Breast epithelium (tissue), 4 donors: ENCODE measurements at regions not wholly inside any gene's neighbourhood (a gene's known extent, or its start where the extent isn't known, plus 50 kb on each side); places are given as distances from the start of the nearest gene placed in this dataset.

Experiments
- DNase-seq, 2 donors: peaks; one replicate each; pipeline ENCODE4 v3.0.0-alpha.2; 2019; ENCODE audit warnings: low spot score in 2 of 2
- H3K27ac ChIP-seq, 2 donors: fragments of 200-600 bp; sonication (generic) in 1 of 2; one replicate each; pipeline ENCODE4 v1.5.1; 2016 to 2019; ENCODE audit warnings: mild to moderate bottlenecking in 1 of 2
- H3K27me3 ChIP-seq, 2 donors: fragments of 200-600 bp; sonication (generic) in 1 of 2; one replicate each; pipeline versions ENCODE4 v1.5.1 to v1.6.0; 2017 to 2019; ENCODE audit warnings: control low read depth in 1 of 2, mild to moderate bottlenecking in 1 of 2
- H3K36me3 ChIP-seq: fragments of 200-600 bp; one replicate; pipeline ENCODE4 v1.5.1; 2019
- H3K4me1 ChIP-seq, 2 donors: fragments of 200-600 bp; sonication (generic); one replicate each; pipeline ENCODE4 v1.5.1; 2016 to 2019; ENCODE audit warnings: control low read depth in 1 of 2
- H3K4me3 ChIP-seq, 3 donors: fragments of 200-600 bp; sonication (generic); 1 replicate in 2 of 3; 2 replicates in 1 of 3; pipeline ENCODE4 v1.5.1; 2016 to 2019; ENCODE audit warnings: mild to moderate bottlenecking in 3 of 3, moderate library complexity in 2 of 3
- H3K9me3 ChIP-seq, 2 donors: fragments of 200-600 bp; sonication (generic) in 1 of 2; one replicate each; pipeline ENCODE4 v1.5.1; 2016 to 2019; ENCODE audit warnings: control low read depth in 1 of 2
- CTCF ChIP-seq, 3 donors: fragments of 450-650 bp; IDR thresholded peaks; one replicate each; pipeline ENCODE4 v1.5.1; 2016 to 2017; ENCODE audit warnings: antibody characterized with exemption in 3 of 3, mild to moderate bottlenecking in 3 of 3, moderate library complexity in 3 of 3
- POLR2A ChIP-seq: fragments of 450-650 bp; IDR thresholded peaks from one replicate; pipeline ENCODE4 v1.6.1; 2016; ENCODE audit warnings: antibody characterized with exemption, mild to moderate bottlenecking, moderate library complexity
- POLR2AphosphoS5 ChIP-seq, 3 donors: sonication (generic); formaldehyde crosslinking; IDR thresholded peaks; one replicate each; pipeline ENCODE4 v1.6.1; 2017; ENCODE audit warnings: antibody characterized with exemption in 3 of 3
- intact Hi-C: fragments of 100-400 bp; cut with DNase I; formaldehyde crosslinking; loops from one replicate; pipeline ENCODE4 v1.15.1; 2023; ENCODE audit warnings: low total_unique reads

- Histone ChIP-seq H3K4me1 (peaks cover 0 to 8% of the 10 kb centered on the region in 2 donors), H3K9me3 (no peaks in the 10 kb centered on the region), H3K36me3 (no peaks in the 10 kb centered on the region), H3K4me3 (peak overlapping the region in 2 of 3 donors; percentile 8 to 50), H3K27ac (peak overlapping the region; percentile 89 to 92), H3K27me3 (no peaks in the 10 kb centered on the region)
- no peak for TF ChIP-seq POLR2A
- no peak for TF ChIP-seq CTCF (IDR thresholded peaks at IDR 0.05)
- TF ChIP-seq POLR2AphosphoS5 (IDR thresholded peaks at IDR 0.05) = peak; percentile 75 to 90 (median 81)
- intact Hi-C loops = no loop called here
- peak in 1 of 2 donors; percentile 83 for DNase-seq
Measured at GRCh38 chr10:3482200-3482993, 302.6 kb downstream of the KLF6 start.

DNA sequence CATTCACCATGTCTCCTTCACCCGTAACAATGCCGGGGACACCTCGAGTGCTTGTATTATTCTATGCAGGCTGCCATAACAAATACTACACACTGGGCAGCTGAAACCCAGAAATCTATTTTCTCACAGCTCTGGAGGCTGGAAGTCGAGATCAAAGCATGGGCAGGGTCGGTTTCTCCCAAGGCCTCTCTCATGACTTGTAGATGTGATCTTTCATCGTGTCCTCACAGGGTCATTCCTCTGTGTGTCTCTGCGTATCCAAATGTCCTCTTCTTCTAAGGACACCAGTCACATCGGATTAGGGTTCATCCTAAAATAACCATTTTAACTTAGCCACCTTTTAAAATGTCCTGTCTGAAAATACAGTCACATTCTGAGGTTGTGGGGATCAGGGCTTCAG, 303.5 kb downstream of the KLF6 start:
- intact Hi-C loops = no loop called here

DNA sequence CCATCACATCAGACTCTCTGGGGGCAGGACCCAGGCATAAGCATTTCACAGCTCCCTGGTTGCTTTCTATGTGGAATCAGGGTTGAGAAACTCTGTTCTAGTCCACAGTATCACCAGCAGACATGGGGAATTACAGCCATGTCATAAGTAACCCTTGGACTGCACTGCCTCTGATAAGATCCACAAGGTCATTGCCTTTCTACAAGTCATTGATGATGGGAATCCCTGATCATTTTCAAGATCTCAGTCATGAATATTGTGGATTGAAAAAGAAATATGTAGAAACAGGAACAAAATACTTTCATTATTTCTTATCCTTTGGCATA, 304.1 kb downstream of the KLF6 start:
- intact Hi-C loops = no loop called here

More for the DNA sequence above, 303.5 kb downstream of the KLF6 start:
- TF ChIP-seq POLR2A (no peak), CTCF (IDR thresholded peaks at IDR 0.05) (no peak), POLR2AphosphoS5 (IDR thresholded peaks at IDR 0.05) (no peak)
- Histone ChIP-seq H3K9me3 (no peaks in the 10 kb centered on the region), H3K27me3 (no peaks in the 10 kb centered on the region), H3K27ac (peak overlapping the region; percentile 89 to 92), H3K4me1 (peaks cover 0 to 8% of the 10 kb centered on the region in 2 donors), H3K4me3 (no peak overlapping the region), H3K36me3 (no peaks in the 10 kb centered on the region)
- DNase-seq = no peak

DNA sequence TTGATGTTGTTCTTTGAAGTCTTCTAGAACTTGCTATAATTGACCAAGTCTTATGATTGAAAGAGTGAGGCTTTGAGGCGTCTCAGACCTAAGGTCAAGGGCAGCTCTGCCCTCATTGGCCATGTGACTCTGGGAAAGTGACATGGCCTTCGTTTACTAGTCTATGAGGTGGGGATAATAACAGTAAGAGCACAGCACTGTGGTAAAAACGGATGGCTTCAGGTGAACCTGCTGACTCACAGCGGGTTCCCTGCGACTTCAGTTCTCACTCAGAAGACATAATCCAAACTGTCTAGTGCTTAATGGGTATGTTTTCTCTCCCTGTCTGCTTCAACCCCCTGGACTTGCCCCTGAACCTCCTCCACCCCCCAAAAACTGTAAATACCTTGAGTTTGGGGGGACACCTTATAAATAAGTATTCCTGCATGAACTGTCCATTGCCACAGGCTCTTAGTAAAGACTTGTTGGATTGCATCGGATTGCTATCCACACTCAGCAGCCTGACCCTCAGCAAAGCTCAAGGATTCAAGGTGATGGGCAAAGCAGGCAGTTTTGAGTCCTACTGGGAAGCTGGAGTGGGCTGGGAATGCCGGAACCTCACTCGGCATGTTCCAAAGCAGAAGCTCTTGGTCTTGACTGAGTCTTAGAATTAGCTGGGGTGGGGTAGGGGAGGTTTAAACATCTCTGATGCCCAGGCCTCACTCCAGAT, 304.6 kb downstream of the KLF6 start:
- Histone ChIP-seq H3K27me3 (no peaks in the 10 kb centered on the region), H3K9me3 (no peaks in the 10 kb centered on the region), H3K27ac (no peak overlapping the region), H3K4me1 (peaks cover 0 to 8% of the 10 kb centered on the region in 2 donors), H3K4me3 (no peak overlapping the region), H3K36me3 (no peaks in the 10 kb centered on the region)
- intact Hi-C loops = no loop called here
- no peak for DNase-seq
- TF ChIP-seq POLR2AphosphoS5 (IDR thresholded peaks at IDR 0.05) (no peak), CTCF (IDR thresholded peaks at IDR 0.05) (no peak), POLR2A (no peak)

More for the DNA sequence above, 304.1 kb downstream of the KLF6 start:
- Histone ChIP-seq H3K4me3 (no peak overlapping the region), H3K4me1 (peaks cover 0 to 8% of the 10 kb centered on the region in 2 donors), H3K9me3 (no peaks in the 10 kb centered on the region), H3K36me3 (no peaks in the 10 kb centered on the region), H3K27me3 (no peaks in the 10 kb centered on the region), H3K27ac (no peak overlapping the region)
- TF ChIP-seq POLR2A = no peak
- TF ChIP-seq POLR2AphosphoS5 (IDR thresholded peaks at IDR 0.05) = no peak
- TF ChIP-seq CTCF (IDR thresholded peaks at IDR 0.05) = no peak
- no peak for DNase-seq

DNA sequence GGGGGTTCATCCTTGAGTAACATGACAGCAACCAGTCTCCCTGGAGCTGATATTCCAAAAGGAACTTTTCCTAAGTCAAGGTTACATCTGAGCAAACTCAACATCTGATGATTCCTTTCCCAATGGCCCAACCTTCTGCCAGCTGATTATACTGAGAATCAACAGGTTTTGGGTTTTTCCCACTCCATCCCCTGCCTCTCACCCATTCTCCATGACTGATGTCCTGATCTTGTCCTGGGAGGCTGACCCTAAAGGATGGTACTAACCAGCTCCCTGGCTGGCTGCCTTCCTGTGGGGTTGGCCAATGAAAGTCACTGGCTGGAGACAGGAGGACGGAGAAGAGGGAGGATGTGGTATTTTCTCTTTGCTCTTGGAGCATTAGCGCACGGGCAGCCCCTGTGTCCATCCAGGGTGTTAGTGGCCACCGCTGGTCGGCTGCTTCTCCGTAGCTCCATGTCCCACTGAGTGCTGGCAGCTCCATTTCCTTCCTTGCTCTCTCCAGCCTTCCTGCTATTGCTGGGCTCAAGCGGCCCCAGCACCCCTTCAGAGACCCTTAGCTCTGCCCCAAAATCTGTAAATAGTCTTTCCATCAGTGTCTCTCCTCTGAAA, 306.2 kb upstream of the PITRM1 start:
- Histone ChIP-seq H3K36me3 (no peaks in the 10 kb centered on the region), H3K4me3 (no peak overlapping the region), H3K4me1 (peaks cover 0 to 8% of the 10 kb centered on the region in 2 donors), H3K27ac (no peak overlapping the region), H3K9me3 (no peaks in the 10 kb centered on the region), H3K27me3 (no peaks in the 10 kb centered on the region)
- TF ChIP-seq CTCF (IDR thresholded peaks at IDR 0.05) (no peak), POLR2A (no peak), POLR2AphosphoS5 (IDR thresholded peaks at IDR 0.05) (no peak)
- intact Hi-C loops = no loop called here
- no peak for DNase-seq
